HT1080 (cell line): ENCODE measurements at regions not wholly inside any gene's neighbourhood (a gene's known extent, or its start where the extent isn't known, plus 50 kb on each side); places are given as distances from the start of the nearest gene placed in this dataset.
A peak's percentile ranks its signal among the peaks of the same experiment; 100 is the strongest.

Source experiments
- DNase-seq: peaks from one replicate; pipeline ENCODE4 v3.0.0-alpha.2; 2015; ENCODE audit warnings: low read depth

GRCh38 chr9:26325444-26325829 is 567.2 kb downstream of the CAAP1 start:
- DNase-seq = no peak

GRCh38 chr9:26324786-26325443 is 567.7 kb downstream of the CAAP1 start:
- no peak for DNase-seq

GRCh38 chr9:26321935-26322334 is 570.7 kb downstream of the CAAP1 start:
- no peak for DNase-seq

GRCh38 chr9:26319859-26320258 is 572.7 kb downstream of the CAAP1 start:
- no peak for DNase-seq

- DNase-seq = no peak
These were observed 579.5 kb downstream of the CAAP1 start for GRCh38 chr9:26313108-26313507.

- no peak for DNase-seq
These were observed 581.1 kb downstream of the CAAP1 start for GRCh38 chr9:26311463-26311995.

GRCh38 chr9:26310294-26310693 is 582.3 kb downstream of the CAAP1 start:
- no peak for DNase-seq

GRCh38 chr9:26308328-26308727 is 584.3 kb downstream of the CAAP1 start:
- peak; percentile 22 for DNase-seq

- peak; percentile 23 for DNase-seq
These were observed 590.9 kb downstream of the CAAP1 start for GRCh38 chr9:26301659-26302058.

GRCh38 chr9:26301046-26301445 is 591.6 kb downstream of the CAAP1 start:
- DNase-seq = no peak

GRCh38 chr9:26296910-26297572 is 595.6 kb downstream of the CAAP1 start:
- peak; percentile 54 for DNase-seq

- DNase-seq = peak; percentile 86
These were observed 599.7 kb downstream of the CAAP1 start for GRCh38 chr9:26292943-26293342.

- DNase-seq = no peak
These were observed 593.4 kb upstream of the TUSC1 start for GRCh38 chr9:26271495-26272122.

GRCh38 chr9:26266146-26266793 is 588.0 kb upstream of the TUSC1 start:
- DNase-seq = no peak

GRCh38 chr9:26264709-26265601 is 586.7 kb upstream of the TUSC1 start:
- peak; percentile 96 for DNase-seq

- no peak for DNase-seq
These were observed 585.2 kb upstream of the TUSC1 start for GRCh38 chr9:26263478-26263877.

- no peak for DNase-seq
These were observed 584.3 kb upstream of the TUSC1 start for GRCh38 chr9:26262421-26263107.

GRCh38 chr9:26261503-26262330 is 583.5 kb upstream of the TUSC1 start:
- DNase-seq = peak; percentile 94

- peak; percentile 75 for DNase-seq
These were observed 582.0 kb upstream of the TUSC1 start for GRCh38 chr9:26260238-26260637.
